ENCODE measurements at regions not wholly inside any gene's neighbourhood (a gene's known extent, or its start where the extent isn't known, plus 50 kb on each side); places are given as distances from the start of the nearest gene placed in this dataset.

GRCh38 chr2:128779301-128780095 lies 460.8 kb upstream of the HS6ST1 start:
- DNase-seq (ENCODE audit: low read depth in 4 of 4, low spot score in 3 of 4) = no peak

GRCh38 chr2:128780434-128781080 lies 461.9 kb upstream of the HS6ST1 start:
- DNase-seq (ENCODE audit: low read depth in 4 of 4, low spot score in 3 of 4) = no peak

- no peak for DNase-seq (ENCODE audit: low read depth in 4 of 4, low spot score in 3 of 4)
These were observed 462.5 kb upstream of the HS6ST1 start for GRCh38 chr2:128781166-128781565.

GRCh38 chr2:128781585-128782385 lies 463.1 kb upstream of the HS6ST1 start:
- no peak for DNase-seq (ENCODE audit: low read depth in 4 of 4, low spot score in 3 of 4)

GRCh38 chr2:128782411-128783192 lies 463.9 kb upstream of the HS6ST1 start:
- no peak for DNase-seq (ENCODE audit: low read depth in 4 of 4, low spot score in 3 of 4)

- DNase-seq (ENCODE audit: low read depth in 4 of 4, low spot score in 3 of 4) = no peak
These were observed 464.6 kb upstream of the HS6ST1 start for GRCh38 chr2:128783193-128783671.

GRCh38 chr2:128783896-128784295 lies 465.2 kb upstream of the HS6ST1 start:
- no peak for DNase-seq (ENCODE audit: low read depth in 4 of 4, low spot score in 3 of 4)

- DNase-seq (ENCODE audit: low read depth in 4 of 4, low spot score in 3 of 4) = no peak
These were observed 466.1 kb upstream of the HS6ST1 start for GRCh38 chr2:128784626-128785306.

- DNase-seq (ENCODE audit: low read depth in 4 of 4, low spot score in 3 of 4) = no peak
These were observed 467.6 kb upstream of the HS6ST1 start for GRCh38 chr2:128786316-128786715.

GRCh38 chr2:128786741-128787478 lies 468.2 kb upstream of the HS6ST1 start:
- no peak for DNase-seq (ENCODE audit: low read depth in 4 of 4, low spot score in 3 of 4)

- DNase-seq (ENCODE audit: low read depth in 4 of 4, low spot score in 3 of 4) = no peak
These were observed 468.9 kb upstream of the HS6ST1 start for GRCh38 chr2:128787616-128788015.

GRCh38 chr2:128788636-128789220 lies 470.1 kb upstream of the HS6ST1 start:
- DNase-seq (ENCODE audit: low read depth in 4 of 4, low spot score in 3 of 4) = no peak

GRCh38 chr2:128789221-128789620 lies 470.6 kb upstream of the HS6ST1 start:
- no peak for DNase-seq (ENCODE audit: low read depth in 4 of 4, low spot score in 3 of 4)

- DNase-seq (ENCODE audit: low read depth in 4 of 4, low spot score in 3 of 4) = no peak
These were observed 471.2 kb upstream of the HS6ST1 start for GRCh38 chr2:128789776-128790455.

GRCh38 chr2:128790541-128791001 lies 471.9 kb upstream of the HS6ST1 start:
- DNase-seq (ENCODE audit: low read depth in 4 of 4, low spot score in 3 of 4) = no peak

- no peak for DNase-seq (ENCODE audit: low read depth in 4 of 4, low spot score in 3 of 4)
These were observed 472.7 kb upstream of the HS6ST1 start for GRCh38 chr2:128791120-128791984.

- no peak for DNase-seq (ENCODE audit: low read depth in 4 of 4, low spot score in 3 of 4)
These were observed 473.3 kb upstream of the HS6ST1 start for GRCh38 chr2:128791985-128792320.
